CD4-positive, alpha-beta T cell treated with Interleukin-4 for 4 hours (primary cell): ENCODE measurements at regions not wholly inside any gene's neighbourhood (a gene's known extent, or its start where the extent isn't known, plus 50 kb on each side); places are given as distances from the start of the nearest gene placed in this dataset.
"Not testable (repeated sequence)": the region's sequence is repeated elsewhere in the genome, so short reads cannot be mapped to it uniquely, and the experiment has no call there.

ENCODE experiments used
- DNase-seq: peaks from one replicate; pipeline ENCODE4 v3.0.0-alpha.2; 2020

DNA sequence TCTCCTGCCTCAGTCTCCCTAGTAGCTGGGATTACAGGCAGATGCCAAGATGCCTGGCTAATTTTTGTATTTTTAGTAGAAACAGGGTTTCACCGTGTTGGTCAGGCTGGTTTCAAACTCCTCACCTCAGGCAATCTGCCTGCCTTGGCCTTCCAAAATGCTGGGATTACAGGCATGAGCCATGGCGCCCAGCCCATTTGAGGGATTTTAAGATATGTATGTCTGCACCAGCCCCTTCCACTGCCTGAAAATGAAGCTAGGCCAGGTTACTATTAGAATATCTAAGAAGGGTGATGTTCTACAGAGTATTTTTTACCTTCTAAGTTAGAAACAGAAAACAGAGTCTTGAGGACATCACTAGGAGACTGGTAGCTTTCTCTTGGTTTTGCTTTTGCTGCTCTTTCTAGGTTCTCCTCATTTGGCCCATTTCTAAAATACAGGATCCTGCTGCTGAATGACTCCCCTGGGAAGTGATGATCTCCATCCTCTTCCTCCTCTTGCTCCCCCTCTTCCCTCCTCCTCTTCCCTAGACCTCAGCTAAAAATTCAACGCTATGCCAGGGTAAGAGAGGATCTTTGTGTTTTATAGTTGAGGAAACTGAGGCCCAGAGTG is 118.5 kb downstream of the MYCN start:
- no peak for DNase-seq

DNA sequence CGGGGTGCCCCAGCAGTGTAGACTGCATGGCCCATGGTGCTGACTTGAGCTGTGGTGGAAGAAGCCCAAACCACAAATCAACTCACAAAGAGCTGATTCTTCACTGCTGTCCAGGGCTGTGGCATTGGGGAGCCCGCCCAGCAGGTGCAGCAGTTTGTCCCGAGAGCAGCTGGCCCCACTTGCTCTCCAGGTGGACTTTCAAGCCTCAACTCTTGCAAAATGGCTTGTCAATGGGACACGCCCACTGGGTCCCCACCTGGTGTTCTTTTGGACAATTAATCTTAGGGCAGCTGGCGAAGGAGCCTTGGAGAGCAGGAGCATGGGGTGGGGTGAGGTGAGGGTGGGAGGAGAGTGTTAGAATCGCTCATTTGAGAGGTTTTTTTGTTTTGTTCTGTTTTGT is 117.9 kb downstream of the MYCN start:
- no peak for DNase-seq

GRCh38 chr2:16057661-16058060 is 117.3 kb downstream of the MYCN start:
- no peak for DNase-seq

DNA sequence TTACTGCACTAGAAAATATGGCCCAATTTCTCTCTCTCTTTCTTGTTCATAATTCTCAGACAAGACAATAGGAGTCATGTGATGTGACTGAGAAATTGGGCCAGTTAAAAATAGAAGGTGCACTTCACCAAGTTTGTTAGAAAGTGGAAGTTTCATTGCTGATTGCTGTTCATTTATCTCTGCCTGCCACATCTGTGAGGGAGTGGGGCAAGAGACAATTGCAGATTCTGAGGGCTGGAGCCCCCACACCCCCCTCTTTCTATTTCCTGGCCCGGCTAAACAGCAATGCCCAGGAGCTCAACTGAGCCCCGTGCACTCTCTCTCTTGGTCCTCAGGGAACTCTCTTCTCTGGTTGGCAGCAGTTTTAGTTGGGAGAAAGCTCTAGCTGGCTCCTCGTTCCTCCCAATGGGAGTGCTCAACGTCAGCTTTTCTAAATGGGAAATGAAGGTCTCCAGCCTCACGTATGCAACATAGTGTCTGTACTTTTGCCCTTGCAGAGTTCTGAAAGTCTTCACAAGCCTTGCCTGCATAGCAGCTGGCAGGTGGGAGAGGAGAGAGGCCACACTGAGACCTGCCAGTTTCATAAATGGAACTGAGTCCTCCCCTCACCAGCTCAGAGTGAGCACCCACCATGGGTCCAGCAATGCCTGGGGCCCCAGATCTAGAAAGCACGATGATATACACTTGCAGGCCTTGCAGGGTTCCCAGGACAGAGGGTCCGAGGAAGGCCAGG is 115.7 kb downstream of the MYCN start:
- DNase-seq, result no peak

- DNase-seq, result no peak
Observed at GRCh38 chr2:16053437-16054257, 113.3 kb downstream of the MYCN start.

GRCh38 chr2:16052571-16053052 is 112.3 kb downstream of the MYCN start:
- DNase-seq, result not testable (repeated sequence)

- DNase-seq, result no peak
Observed at GRCh38 chr2:16051841-16052564, 111.7 kb downstream of the MYCN start.

DNA sequence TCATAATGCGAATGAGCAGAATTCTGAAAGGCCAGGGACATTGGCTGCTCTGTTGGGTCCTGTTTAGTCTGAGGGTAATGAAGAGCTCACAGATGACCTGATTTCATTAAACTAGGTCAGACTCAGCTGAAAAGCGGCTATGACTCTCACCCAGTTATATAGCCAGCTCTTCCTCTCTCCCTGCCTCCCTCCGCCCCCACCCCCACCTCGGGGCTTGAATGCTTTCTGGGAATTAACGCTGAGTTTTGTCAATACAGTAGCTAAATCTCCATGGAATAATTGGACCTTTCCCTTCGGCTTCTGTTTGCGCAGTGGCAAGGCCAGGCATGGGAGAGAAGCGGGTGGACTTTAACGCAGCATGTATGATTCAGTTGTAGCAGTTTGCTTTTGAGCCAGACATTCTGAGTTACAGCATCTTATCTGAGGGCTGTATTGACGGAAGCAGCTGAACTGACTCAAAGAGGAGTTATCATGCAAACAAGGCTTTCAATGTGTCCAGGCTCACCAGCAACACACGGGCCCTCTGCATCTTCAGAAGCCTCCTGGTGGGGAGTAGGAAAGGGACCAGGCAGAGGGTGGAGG is 110.6 kb downstream of the MYCN start:
- DNase-seq, result no peak

- DNase-seq, result no peak
Observed at GRCh38 chr2:16050261-16050907, 110.0 kb downstream of the MYCN start.

DNA sequence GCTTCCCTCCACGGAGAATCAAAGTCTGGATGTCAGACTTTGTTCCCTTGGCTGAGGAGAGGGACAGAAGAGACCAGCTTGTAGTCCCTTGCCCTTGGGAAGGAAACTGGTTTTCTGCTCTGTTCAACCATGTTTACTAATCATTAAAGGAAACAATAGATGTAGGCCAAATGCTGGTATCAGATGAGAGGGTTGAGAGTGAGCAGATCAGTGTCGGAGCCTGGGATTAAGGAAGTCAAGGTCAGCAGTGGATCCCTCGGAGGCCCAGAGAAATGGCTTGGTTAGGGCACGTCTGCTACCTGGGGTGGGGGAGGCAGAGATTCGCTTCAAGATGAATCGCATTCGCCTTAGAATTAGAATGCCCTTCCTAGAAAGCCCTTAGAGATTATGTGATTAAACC is 109.1 kb downstream of the MYCN start:
- DNase-seq, result no peak

- DNase-seq, result no peak
Observed at GRCh38 chr2:16048466-16048865, 108.1 kb downstream of the MYCN start.

DNA sequence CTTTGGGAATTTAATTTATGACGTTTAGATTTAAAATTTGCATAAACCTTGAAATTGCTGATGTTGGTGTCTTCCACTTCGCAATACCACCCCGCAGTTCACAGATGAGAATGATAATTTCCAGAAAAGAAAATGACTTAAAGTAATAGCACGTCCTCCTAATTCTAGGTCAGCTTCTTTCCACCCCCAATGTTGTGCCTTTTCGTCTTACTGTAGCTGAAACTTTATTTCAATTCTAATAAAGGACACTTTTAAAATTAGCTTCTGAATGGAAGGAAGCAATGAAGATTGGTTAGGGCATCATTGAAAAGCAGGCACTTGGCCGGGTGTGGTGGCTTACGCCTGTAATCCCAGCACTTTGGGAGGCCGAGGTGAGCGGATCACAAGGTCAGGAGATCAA is 107.4 kb downstream of the MYCN start:
- DNase-seq, result no peak

DNA sequence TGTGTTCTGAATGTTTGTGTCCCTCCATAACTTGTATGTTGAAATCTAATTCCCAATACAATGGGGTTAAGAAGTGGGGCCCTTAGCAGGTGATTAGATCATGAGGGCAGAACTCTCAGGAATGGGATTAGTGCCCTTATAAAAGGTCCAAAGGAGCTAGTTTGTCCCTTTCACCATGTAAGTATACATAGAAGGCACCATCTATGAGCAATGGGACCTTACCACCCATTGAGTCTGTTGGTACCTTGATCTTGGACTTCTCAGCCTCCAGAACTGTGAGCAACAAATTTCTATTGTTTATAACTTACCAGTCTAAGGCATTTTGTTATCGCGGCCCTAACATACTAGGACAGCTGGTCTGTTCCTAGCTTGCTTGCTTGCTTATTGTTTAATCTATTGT is 106.3 kb downstream of the MYCN start:
- no peak for DNase-seq

GRCh38 chr2:16045653-16046352 is 105.5 kb downstream of the MYCN start:
- DNase-seq, result no peak

DNA sequence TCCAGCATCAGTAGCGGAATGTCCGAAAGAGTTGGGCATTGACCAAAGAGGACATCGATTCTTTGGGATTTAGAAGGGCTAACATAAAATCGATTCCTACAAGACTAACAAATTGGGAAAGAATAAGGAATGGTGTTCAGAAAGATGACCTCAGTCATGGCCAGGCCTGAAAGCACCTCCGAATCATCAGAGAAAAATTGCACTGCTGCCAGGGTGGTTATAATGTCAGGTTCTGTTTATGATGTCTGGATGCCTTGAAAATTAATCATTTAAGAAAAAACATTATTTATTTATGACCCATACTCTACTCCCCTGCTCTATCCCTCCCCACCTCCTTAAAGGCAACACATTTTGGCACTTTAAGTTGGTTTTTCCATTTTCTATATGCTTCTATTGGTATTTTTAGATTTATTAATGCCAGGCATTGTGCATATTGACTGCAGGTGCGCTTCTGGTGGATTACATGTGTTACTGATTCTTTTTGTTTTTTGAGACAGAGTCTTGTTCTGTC is 104.7 kb downstream of the MYCN start:
- no peak for DNase-seq

DNA sequence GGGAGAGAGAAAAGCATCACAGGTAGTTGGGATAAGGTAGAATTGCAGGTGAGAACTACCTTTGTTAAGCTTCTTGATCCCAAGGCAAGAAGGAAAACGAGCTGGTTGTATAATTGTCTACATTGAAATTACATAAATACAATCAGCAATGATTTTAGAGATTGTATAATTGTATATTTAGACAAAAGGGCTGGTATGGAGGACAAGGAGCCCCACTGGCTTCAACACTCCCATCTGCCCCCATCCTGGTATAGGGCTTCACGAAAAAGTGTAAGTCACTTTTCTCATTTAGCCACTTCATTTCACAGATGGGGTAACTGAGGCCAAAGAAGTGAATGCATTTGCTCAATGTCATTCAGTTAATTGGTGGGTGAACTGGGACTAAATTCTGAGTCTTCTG is 103.3 kb downstream of the MYCN start:
- DNase-seq, result no peak

- DNase-seq, result no peak
Observed at GRCh38 chr2:16043192-16043591, 102.8 kb downstream of the MYCN start.

DNA sequence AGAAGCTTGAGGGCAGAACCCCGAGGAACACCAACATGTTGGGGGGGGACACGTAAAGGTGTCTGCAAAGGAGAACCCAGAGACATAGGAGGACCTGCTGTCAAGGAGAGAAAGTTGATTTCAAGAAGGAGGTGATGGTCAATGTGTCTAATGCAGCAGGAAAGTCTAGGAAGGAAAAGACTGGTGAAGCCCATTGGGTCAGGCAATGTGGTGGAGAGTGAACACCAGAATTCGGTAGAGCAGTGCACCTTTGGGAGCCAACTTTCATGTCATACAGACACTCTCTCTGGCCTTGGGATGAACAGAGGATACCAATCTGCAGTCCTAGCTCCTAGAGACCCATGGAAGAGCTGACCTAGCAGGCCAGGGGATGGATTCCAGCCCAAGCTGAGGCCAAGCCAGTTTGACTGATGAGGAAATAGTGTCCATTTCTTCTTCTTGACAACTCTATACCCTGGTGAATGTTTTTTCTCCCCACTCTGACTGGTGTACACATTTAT is 101.9 kb downstream of the MYCN start:
- no peak for DNase-seq

DNA sequence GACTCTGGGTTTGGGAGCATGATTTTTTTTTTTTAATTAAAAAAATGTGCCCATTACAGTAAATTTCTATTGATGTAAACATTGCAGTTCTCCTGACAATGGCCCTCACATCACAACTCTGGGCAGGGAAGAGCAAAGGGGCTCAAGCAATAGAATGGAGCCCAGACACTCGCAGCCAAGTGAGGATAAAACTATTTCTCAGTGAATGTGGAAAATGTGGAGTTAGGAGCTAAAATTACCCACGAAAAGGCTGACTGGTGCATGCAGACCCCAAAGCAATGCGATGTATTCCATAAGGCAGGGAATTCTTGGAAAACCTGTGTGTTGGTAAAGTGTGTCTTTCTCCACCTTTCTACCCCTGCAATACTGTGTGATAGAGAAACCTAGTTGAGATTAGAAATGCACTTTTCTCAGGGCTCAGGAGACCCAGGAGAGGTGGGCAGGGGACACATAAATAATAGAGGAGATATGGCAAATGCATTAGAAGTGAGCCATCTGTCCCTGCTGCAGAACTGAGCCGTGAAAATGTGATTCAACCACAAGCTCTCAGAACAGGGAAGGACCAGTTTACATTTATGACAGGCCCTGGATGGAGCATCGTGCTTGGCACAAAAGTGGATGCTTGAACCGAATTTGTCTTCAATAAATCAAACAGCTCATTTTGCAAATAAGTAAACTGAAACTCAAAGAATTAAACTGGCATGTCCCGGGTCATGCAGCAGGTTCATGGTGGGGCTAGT is 100.1 kb downstream of the MYCN start:
- DNase-seq, result no peak

DNA sequence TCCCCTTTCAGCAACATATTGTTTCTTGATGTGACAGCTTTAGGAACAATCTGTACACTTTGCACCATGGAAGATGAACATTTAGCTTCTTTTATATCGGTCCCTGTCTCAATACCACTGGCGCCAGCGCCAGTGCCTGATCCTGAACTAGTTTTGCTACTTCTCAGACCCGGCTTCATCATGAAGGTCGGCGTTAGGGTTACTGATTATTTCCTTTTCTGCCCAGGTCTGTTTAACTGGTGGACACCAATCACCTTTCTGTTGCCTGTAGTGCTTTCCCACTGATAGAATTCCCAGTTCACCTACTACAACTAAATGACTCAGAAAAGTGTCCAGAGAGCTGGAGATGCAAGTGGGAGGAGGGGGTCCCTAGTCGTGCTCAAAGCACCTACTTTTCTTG is 99.5 kb downstream of the MYCN start:
- no peak for DNase-seq
